SK-N-DZ (cell line): ENCODE measurements at regions not wholly inside any gene's neighbourhood (a gene's known extent, or its start where the extent isn't known, plus 50 kb on each side); places are given as distances from the start of the nearest gene placed in this dataset.

Experiments used
- DNase-seq: peaks from one replicate; pipeline ENCODE4 v3.0.0-alpha.2; 2015; ENCODE audit warnings: low spot score

DNA sequence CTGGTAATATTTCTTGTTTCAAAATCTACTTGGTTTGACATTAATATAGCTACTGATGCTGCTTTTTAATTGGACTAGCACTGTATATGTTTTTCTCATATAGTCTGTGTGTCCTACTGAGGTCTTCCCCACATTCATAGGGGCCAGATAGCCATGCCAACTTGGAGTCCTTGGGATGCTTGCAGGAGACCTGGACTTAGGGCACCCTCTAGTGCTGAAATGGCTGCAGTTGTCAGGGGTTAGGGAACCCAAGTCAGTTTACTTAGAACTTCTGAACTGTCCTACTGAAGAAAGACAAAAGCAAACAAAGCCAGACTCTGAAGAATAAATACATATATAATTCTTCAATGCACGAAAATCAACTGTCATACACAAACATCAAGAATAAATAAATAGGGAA is 279.9 kb upstream of the SYT1 start:
- peak; percentile 27 for DNase-seq

DNA sequence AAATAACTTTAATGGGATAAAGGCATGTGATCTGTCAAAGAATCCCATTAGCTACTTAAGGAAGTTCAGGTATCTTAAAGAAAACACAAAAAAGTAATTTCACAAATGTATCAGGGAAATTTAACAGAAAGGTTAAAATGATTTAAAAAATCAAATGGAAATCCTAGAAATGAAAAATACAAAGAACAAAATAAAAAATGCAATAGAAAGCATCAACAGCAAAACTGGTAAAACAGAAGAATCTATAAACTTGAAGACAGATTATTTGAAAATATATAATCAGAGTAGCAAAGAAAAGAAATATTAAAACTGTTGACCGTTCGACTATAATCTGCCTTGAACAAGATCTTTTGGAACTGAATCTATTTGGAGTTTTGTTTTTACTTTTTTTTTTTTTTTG is 279.4 kb upstream of the SYT1 start:
- DNase-seq: no peak

DNA sequence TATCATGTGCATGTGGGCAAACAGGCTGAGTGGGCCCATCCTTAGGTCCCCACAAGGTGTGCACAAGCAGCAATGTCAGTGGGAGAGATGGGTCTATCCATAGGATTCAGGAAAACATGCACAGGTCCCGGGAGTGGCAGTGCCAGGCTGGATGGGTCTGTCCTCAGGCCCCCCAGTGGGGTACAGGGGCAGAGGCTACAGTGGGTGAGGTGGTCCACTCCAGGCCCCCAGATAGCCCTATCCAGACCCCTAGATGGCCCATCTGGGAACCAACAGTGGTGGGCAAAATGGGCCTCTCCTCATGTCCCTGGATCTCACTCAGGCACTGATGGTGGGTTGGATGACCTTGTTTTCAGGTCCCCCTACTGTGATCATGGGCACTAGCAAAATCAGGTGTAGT is 277.8 kb upstream of the SYT1 start:
- no peak for DNase-seq

DNA sequence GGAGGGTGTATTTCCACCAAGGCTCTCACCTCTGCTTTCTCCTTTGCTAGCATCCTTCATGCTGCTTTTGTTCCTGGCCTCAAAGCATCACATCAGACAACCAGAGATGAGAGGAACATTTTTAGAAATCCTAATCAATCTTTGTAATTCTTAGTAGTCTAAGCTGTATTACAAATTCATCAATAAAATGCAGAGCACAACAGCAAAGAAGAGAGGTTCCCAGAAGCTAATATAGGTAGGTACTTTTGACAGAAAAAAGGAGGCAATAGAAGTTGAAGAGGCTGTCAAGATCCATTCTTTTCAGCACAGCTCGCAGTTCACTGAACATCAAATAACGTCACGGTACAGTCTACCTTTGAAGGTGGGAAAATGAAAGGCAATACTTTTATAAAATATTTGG is 265.2 kb upstream of the SYT1 start:
- DNase-seq: no peak

DNA sequence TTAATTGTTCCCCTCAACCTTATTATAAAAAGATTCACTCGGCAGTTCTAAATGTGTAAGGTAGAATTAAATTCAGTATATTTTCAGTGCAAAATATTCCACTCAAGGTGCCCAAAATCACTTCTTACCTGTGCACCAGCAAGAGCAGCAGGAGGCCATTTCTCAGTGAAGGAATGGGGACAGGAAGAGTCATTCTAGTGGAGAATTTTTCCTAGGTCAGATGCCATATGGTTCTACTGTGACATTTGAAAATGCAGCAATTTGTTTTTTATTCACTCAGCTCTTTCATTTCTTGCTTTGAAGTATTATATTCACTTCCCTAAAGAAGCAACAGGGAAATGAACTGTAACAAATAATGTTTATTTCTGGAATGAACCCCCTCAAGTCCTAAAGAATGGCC is 264.0 kb upstream of the SYT1 start:
- no peak for DNase-seq

DNA sequence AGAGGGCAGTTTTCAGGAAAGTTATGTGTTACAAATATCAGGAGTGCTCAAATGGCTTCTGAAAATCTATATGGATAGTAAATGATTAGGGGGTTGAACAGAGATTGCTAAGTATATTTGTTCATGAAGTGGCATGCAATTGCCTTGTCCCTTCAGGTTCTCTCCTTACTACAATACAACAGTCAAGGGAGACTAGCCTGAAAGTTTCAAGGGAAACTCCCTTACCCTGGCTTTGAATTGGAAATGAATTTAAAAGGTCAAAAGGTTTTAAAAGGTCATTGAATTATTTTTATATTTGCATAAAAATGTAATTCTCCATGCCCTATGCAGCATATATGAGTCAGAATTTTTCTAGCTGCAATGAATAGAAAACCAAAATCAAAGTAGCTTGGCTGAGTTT is 253.1 kb upstream of the SYT1 start:
- no peak for DNase-seq

DNA sequence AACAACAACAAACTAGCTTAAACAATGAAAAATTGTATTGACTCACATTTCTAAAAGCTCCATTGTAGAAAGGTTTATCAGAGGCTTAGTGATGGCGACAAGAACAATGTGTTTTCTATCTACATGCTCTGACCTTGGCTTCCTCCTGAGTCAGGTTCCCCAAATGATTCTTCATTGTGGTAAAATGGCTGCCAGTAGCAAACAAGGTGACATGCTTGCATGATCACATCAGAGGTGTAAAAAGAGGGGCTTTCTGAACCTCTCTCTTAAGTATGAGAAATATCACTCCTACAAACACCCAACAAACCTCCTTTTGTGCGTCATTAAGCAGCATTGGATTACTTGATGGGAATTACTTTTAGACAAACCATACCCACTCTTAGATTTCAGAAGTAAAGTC is 252.4 kb upstream of the SYT1 start:
- DNase-seq: no peak

DNA sequence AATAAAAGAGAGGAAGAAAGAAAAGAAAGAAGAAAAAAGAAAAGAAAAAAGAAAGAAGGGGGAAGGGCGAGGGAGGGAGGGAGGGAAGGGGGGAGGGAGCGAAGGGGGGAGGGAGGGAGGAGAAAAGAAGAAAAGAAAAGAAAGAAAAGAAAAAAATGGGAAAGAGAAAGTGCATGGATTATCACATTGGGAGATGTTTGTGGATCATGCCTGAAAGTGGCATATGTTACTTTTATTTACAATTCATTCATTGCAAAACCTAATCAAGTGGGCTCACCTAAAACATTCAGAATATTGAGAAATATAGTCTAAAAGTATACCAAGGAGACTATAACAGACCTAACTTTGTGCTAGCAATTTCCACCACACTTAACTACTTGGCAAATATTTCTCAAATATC is 246.9 kb upstream of the SYT1 start:
- no peak for DNase-seq

DNA sequence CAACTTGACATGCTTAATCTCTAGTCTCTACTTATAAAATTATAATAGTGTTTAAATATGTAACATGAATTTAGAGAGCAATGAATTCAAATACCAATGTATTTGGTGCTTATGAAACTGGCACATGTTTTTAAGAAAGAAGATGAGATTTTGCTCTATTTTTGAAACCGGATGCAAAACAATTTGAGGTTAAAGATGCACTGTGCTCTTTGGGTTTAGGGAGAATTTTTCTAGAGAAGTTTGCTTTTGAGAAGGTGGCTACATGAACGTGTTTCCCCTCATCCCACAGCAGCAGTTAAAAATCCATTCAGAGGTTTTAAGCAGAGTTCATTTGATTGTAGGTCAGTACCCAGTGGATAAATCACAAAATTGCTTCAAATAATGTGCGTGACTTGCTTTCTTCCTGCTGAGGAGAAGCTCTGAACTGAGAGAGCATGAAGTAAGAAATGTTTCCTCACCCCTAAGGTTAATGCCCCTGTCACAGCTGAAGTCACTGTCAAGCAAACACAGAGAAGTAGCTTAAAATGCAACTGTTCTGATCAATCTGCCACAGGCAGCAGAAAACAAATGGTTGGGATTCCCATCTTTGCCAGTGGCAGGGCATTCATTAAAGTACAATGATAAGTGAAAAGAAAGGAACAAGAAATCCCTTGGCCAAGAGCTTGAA is 241.9 kb upstream of the SYT1 start:
- no peak for DNase-seq

DNA sequence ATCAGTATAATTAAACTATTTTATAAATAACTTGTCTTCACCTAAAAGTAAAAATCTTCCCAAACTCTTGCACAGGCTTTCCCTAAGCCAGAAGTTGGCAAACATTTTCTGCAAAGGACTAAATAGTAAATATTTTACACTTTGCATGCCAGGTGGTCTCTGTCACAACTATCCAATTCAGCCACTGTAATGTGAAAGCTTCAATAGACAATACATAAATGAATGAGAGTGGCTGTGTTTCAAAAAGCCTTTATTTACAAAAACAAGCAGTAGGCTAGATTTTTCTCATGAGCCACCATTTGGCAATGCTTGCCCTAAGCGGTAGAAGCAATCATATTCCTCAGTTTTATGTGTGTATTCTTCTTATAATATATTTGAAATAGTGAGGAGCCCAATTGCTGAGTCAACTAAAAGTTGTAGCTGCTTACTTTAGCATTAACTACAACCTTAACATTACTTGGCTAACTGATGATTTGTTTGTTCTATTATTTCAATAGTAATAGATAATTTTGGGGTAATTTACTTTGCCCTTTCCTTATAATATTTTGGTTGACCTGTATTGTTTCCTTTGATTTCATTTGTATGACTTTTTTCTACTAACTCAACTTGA is 236.0 kb upstream of the SYT1 start:
- no peak for DNase-seq

DNA sequence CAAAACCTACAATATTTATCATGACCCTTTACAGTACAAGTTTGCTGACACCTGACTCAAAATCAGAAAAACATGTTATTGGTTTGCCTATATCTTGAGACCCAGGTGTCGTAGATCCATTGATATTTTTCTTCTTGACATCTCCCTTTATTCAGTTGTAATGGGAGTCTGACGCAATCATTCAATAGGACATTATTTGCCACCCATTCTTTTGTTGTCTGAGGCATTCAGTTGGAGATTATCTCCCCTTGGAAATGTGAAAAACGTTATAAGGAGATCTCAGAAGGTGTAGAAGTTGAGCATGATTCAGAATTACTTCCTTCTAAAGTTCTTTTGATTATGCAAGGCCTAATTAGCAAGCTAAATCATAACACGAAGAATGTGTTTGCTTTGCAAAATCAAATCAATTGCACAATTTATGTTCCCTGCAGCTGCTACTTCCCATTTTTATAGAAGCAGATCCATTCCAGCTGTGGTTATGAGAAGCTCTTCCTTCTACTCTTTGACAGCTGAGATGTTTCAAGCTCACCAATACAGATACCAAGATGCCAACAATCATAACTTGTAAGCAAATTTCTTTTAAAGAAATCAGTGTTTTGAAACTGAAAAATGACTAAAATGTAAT is 228.2 kb upstream of the SYT1 start:
- no peak for DNase-seq

DNA sequence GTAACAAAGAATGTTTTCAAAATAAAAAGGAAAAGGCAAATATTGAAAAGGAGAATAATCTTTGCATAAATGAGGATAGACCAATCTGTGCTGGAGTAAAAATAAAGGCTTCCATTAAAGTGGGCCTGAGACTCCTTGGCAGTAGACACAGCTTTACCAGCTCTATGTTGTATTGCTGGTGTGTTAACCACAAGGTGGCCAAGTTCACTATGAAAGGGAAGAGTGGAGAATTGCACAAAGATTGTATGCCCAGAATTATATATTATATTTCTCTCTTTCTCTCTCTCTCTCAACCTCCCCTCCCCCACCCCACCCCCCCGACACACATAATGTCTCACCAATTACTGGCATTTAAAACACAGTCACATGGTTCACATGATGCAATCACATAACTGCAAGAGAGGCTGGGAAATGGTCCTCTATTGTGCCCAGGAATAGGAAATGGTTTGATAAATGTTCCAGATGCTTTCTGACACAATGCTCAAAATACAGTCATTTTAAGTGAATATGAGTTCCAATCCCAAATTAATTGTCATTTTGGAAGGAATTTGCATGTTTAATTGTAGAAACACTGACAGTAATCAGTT is 222.6 kb upstream of the SYT1 start:
- no peak for DNase-seq

DNA sequence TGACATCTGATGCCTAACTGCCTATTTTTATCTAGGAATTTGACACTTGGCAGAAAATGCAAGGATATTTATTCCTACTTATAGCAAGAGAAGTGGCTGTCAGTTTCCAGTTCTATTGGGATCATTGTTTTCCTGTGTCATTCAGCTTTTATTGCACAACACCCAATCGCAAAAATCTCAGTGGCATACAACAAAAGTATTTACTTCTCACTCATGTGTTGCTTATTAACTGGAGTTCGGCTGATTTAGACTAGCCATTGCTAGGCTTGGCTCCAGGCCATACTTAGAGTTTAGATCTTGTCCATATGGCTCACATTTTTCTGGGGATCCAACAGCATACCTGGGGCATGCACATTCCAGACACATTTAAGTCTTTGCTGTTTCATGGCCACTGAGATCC is 218.6 kb upstream of the SYT1 start:
- no peak for DNase-seq

DNA sequence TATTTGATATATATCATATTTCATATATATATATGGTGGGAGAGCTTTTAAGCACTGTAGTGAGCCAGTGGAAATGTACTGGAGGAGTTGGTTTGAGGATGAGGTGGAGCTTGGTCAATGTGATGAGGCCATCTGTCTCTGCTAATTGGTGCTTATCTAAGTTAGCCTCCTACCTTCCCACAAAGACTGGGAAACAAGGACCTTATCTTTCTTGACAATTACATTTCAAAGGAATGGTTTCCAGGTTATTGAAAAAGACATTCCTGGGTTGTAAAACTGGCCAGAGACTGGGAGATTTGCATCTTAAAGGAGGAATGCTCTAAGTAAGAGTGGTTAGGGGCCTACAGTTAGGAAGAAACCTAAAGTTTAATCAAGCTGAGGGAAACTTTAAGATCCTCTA is 212.8 kb upstream of the SYT1 start:
- peak; percentile 95 for DNase-seq

DNA sequence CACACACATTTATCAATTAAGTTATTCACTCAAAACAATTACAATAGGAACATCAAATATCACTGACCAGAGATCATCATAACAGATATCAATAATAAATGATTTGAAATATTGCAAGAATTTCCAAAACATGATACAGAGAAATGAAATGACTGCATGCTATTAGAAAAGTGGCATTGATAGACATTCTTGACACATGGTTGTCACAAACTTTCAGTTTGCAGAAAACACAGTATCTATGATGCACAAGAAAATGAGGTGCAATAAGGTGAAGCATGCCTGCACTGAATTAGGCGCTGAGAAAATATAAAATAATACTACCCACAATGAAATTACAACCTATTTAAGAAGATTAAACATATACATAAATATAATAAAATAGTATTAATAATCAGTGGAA is 198.0 kb upstream of the SYT1 start:
- no peak for DNase-seq

DNA sequence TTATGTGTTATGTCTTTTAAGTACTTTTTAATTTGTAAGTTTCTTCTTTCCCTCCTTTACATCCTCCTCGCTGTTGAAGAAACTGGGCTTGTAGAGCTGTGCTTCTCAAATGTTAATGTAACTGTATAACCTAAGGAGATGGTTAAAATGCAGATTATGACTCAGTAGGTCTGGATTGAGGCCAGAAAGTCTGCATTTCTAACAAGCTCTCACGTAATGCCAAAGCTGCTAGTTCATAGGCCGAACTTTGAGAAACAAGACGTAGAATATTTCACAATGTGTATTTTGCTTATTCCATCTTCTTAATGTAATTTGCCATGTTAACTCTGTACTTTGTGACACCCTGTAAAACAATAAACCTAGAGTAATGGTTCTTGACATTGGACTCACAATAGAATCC is 193.3 kb upstream of the SYT1 start:
- DNase-seq: no peak

DNA sequence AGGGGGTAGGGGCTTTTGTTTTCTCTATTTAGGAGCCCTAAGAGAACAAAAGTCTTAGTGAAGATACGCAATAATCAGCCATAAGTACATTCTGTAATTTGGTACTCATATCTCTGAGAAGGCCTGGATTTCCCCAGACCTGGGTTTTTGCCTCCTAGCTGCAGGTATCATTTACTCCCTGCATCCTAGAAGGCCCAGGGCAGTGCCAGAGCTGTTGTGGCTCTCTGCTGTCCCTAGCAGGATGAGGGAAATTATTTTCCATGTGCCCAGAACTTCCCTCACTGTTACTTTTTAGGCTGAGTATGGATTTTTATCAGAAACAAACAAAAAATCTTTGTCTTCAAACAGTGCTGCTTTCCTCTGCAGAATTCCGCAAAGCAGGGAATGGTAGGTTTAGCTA is 192.5 kb upstream of the SYT1 start:
- DNase-seq: no peak

DNA sequence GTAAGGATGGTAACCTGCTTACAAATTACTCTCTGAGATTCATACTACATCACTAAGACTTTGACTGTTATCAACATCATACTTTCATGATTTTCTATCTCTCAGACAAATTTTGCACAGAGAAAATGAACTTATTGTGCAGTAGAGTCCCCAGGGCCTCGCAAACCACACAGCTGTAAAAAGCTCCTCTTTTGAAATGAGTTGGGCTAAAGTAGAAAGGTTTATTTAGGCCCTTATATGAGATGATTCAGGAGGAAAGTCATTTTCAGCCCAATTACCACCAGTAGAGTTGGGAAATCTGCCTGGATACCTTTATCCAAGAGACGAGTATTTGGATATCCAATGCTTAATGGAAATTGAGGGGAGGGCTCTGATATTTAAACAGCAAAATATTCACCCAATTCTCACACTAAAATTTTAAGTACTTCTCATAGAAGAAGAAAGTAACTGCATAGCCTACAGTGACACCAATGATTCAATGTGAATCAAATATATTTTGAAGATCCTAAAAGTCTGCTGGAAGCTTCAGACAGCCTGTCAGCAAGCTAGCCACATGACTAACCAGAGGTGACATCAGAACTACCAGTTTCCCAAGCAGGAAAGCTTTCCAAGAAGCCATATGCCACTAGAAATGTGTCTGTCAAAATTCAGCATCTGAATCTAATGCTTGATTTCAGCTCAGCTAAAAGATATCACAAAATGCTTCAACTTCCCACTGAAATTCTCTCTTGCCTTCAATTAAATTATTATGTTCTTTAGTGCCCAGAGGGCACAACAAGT is 190.1 kb upstream of the SYT1 start:
- no peak for DNase-seq

DNA sequence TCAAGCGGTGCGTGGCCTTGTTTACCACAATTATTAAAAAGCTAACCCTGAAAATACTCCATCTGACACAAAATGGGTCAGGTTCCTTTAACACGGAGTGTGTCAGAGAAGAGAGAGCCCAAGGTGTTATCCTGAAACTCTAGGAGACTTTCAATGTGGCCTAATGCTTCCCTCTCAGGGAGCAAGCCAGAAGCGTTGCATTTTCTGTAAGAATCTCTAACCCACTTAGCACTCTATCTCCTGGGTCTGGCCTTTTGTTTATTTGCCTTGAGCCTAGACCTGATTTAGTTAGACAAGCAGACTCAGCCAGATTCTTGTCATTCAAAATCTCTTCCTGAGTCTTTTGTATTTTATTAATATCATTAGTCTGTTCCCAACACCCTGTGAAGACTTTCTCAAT is 184.0 kb upstream of the SYT1 start:
- peak; percentile 20 for DNase-seq

DNA sequence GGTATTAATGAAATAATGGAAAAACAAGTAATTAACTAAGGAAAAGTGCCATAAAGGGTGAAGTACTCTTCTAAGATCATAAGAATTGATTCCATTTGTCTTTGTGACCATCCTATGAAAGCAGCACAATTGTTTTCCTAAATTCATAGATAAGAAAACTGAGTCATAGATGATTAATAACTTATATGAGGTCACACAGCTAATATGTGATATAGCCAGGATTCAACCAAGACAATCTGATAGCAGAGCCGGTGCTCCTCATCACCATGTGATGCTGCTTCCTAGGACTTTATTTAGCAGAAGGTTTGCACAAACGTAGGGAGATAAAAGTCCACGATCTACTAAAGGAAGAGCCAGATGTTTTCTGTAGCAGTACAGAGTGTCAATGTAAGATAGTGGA is 181.5 kb upstream of the SYT1 start:
- DNase-seq: no peak

DNA sequence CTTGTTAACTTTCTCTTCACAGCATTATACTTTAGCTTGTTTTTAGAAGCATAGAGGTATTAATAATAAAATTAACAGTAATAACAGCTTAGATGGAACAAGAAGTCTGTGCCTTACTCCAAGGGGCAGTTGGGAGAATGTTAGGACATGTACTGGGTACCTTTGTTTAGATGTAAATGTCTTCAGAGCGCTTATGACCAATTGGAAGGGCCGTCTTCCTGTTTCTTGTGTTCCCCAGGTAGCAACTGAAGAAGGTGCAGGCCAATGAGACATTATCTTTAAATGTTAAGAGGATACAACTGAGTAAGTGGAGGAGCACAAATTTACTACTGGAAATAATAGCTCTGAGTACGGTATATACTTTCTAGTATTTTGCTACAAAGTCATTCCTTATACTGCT is 180.9 kb upstream of the SYT1 start:
- no peak for DNase-seq

DNA sequence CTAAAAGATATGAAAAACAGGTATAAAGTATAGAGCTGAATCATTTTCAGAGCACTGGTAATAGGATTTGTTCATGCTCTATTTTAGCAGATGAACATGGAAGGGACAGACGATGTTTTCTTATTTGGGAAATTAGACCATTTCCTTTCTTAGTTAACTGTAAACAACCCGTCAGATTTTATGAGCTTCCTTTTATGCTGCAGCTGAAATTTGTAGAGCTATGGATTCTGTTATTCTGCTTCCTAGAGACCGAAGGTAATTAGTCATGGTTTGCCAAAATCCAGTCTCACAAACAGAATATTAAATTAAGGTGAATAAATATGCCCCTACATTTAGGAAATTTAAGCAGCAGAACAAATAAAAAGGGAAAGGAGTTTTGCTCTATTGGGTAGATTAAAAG is 180.2 kb upstream of the SYT1 start:
- DNase-seq: no peak
